Ovary (tissue), 3 donors: ENCODE measurements at regions not wholly inside any gene's neighbourhood (a gene's known extent, or its start where the extent isn't known, plus 50 kb on each side); places are given as distances from the start of the nearest gene placed in this dataset.

Experiments used
- POLR2A ChIP-seq: fragments of 450-650 bp; IDR thresholded peaks from one replicate; pipeline ENCODE4 v1.6.1; 2017; ENCODE audit warnings: antibody characterized with exemption, mild to moderate bottlenecking, moderate library complexity
- TF ChIP-seq, protein P1 (sequence below), 3 donors: fragments of 450-650 bp in 2 of 3; fragments of 200-600 bp in 1 of 3; IDR thresholded peaks; one replicate each; pipeline versions ENCODE4 v1.5.1 to v1.8.0; 2016 to 2022; ENCODE audit warnings: antibody characterized with exemption in 3 of 3, mild to moderate bottlenecking in 1 of 3
- donor health status: DM: no; HTN: no; CAD: no.

GRCh38 chr2:144133936-144134665, 385.8 kb downstream of the ZEB2 start:
- TF ChIP-seq POLR2A = no peak
- TF ChIP-seq, protein P1, sequence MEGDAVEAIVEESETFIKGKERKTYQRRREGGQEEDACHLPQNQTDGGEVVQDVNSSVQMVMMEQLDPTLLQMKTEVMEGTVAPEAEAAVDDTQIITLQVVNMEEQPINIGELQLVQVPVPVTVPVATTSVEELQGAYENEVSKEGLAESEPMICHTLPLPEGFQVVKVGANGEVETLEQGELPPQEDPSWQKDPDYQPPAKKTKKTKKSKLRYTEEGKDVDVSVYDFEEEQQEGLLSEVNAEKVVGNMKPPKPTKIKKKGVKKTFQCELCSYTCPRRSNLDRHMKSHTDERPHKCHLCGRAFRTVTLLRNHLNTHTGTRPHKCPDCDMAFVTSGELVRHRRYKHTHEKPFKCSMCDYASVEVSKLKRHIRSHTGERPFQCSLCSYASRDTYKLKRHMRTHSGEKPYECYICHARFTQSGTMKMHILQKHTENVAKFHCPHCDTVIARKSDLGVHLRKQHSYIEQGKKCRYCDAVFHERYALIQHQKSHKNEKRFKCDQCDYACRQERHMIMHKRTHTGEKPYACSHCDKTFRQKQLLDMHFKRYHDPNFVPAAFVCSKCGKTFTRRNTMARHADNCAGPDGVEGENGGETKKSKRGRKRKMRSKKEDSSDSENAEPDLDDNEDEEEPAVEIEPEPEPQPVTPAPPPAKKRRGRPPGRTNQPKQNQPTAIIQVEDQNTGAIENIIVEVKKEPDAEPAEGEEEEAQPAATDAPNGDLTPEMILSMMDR (IDR thresholded peaks at IDR 0.05) = no peak
